ENCODE measurements at regions not wholly inside any gene's neighbourhood (a gene's known extent, or its start where the extent isn't known, plus 50 kb on each side); places are given as distances from the start of the nearest gene placed in this dataset.

DNA sequence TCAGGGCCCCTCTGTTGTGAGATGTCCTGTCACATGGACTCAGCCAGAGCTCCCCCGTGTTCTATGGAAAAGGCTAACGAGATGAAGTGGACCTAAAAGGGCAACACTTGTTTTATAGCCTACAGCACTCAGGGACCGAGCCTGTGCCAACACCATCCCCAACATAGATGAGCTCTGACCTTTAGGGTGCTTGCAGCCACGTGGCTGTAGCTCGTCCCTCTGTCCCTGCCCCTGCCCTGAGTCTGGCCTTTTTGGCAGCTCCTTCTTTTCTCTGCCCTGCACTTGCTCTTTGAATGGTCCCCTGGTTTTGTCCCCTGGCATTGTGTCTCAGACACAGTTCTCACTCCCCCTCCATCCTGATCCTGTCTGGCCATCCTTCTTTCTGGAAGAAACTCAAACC lies 81.2 kb upstream of the GDF10 start:
- TF ChIP-seq, protein P1, sequence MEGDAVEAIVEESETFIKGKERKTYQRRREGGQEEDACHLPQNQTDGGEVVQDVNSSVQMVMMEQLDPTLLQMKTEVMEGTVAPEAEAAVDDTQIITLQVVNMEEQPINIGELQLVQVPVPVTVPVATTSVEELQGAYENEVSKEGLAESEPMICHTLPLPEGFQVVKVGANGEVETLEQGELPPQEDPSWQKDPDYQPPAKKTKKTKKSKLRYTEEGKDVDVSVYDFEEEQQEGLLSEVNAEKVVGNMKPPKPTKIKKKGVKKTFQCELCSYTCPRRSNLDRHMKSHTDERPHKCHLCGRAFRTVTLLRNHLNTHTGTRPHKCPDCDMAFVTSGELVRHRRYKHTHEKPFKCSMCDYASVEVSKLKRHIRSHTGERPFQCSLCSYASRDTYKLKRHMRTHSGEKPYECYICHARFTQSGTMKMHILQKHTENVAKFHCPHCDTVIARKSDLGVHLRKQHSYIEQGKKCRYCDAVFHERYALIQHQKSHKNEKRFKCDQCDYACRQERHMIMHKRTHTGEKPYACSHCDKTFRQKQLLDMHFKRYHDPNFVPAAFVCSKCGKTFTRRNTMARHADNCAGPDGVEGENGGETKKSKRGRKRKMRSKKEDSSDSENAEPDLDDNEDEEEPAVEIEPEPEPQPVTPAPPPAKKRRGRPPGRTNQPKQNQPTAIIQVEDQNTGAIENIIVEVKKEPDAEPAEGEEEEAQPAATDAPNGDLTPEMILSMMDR (conservative IDR thresholded peaks at IDR 0.05; ENCODE audit: low read length), result no peak
- TF ChIP-seq EZH2phosphoT487 (IDR thresholded peaks at IDR 0.05; ENCODE audit: borderline replicate concordance), result no peak

Measured in Loucy (cell line).